ENCODE measurements at regions not wholly inside any gene's neighbourhood (a gene's known extent, or its start where the extent isn't known, plus 50 kb on each side); places are given as distances from the start of the nearest gene placed in this dataset.

- no peak for TF ChIP-seq CTCF (conservative IDR thresholded peaks at IDR 0.05; ENCODE audit: low read depth, low read length)
- TF ChIP-seq EZH2phosphoT487 (IDR thresholded peaks at IDR 0.05; ENCODE audit: borderline replicate concordance, low read length), result no peak
- TF ChIP-seq EZH2 (IDR thresholded peaks at IDR 0.05; ENCODE audit: low read length, unreplicated experiment), result no peak
These were observed 126.2 kb upstream of the ZNF608 start for GRCh38 chr5:124872615-124873014.
